ENCODE measurements at regions not wholly inside any gene's neighbourhood (a gene's known extent, or its start where the extent isn't known, plus 50 kb on each side); places are given as distances from the start of the nearest gene placed in this dataset.

GRCh38 chr3:117695321-117695720, 985.7 kb downstream of the TUSC7 start:
- no peaks in the 10 kb centered on the region for H3K9me3 ChIP-seq (ENCODE audit: control insufficient read depth in 2 of 2, insufficient read depth in 1 of 2, low read length in 1 of 2)
- no peaks in the 10 kb centered on the region for H3K4me1 ChIP-seq (ENCODE audit: control insufficient read depth in 2 of 2, insufficient read depth in 2 of 2, low read length in 2 of 2)
- H3K27ac ChIP-seq (ENCODE audit: low read depth in 1 of 2, low read length in 1 of 2), result no peak overlapping the region
- DNase-seq (ENCODE audit: low read depth in 6 of 9, low spot score in 9 of 9), result no peak
- WGBS, result 88% methylated on average over 1 of the region's 1 CpG
- H3K27me3 ChIP-seq (ENCODE audit: control insufficient read depth in 2 of 2, insufficient read depth in 1 of 2, low read length in 1 of 2), result no peaks in the 10 kb centered on the region
- no peak overlapping the region for H3K4me3 ChIP-seq (ENCODE audit: low read length in 2 of 2)
- H3K36me3 ChIP-seq (ENCODE audit: control insufficient read depth in 2 of 2, insufficient read depth in 2 of 2, low read length in 1 of 2), result no peaks in the 10 kb centered on the region

GRCh38 chr3:117695871-117696645, 986.5 kb downstream of the TUSC7 start:
- Histone ChIP-seq H3K4me1 (ENCODE audit: control insufficient read depth in 2 of 2, insufficient read depth in 2 of 2, low read length in 2 of 2) (no peaks in the 10 kb centered on the region), H3K36me3 (ENCODE audit: control insufficient read depth in 2 of 2, insufficient read depth in 2 of 2, low read length in 1 of 2) (no peaks in the 10 kb centered on the region), H3K27ac (ENCODE audit: low read depth in 1 of 2, low read length in 1 of 2) (no peak overlapping the region), H3K27me3 (ENCODE audit: control insufficient read depth in 2 of 2, insufficient read depth in 1 of 2, low read length in 1 of 2) (no peaks in the 10 kb centered on the region), H3K4me3 (ENCODE audit: low read length in 2 of 2) (no peak overlapping the region), H3K9me3 (ENCODE audit: control insufficient read depth in 2 of 2, insufficient read depth in 1 of 2, low read length in 1 of 2) (no peaks in the 10 kb centered on the region)
- DNase-seq (ENCODE audit: low read depth in 6 of 9, low spot score in 9 of 9), result no peak
- 87% methylated on average over 4 of the region's 4 CpGs for WGBS

GRCh38 chr3:117696851-117697407, 987.4 kb downstream of the TUSC7 start:
- Histone ChIP-seq H3K27ac (ENCODE audit: low read depth in 1 of 2, low read length in 1 of 2) (no peak overlapping the region), H3K9me3 (ENCODE audit: control insufficient read depth in 2 of 2, insufficient read depth in 1 of 2, low read length in 1 of 2) (no peaks in the 10 kb centered on the region), H3K4me1 (ENCODE audit: control insufficient read depth in 2 of 2, insufficient read depth in 2 of 2, low read length in 2 of 2) (no peaks in the 10 kb centered on the region), H3K36me3 (ENCODE audit: control insufficient read depth in 2 of 2, insufficient read depth in 2 of 2, low read length in 1 of 2) (no peaks in the 10 kb centered on the region), H3K4me3 (ENCODE audit: low read length in 2 of 2) (no peak overlapping the region), H3K27me3 (ENCODE audit: control insufficient read depth in 2 of 2, insufficient read depth in 1 of 2, low read length in 1 of 2) (no peaks in the 10 kb centered on the region)
- no peak for DNase-seq (ENCODE audit: low read depth in 6 of 9, low spot score in 9 of 9)
- WGBS, result 75% methylated on average over 5 of the region's 5 CpGs

- Histone ChIP-seq H3K36me3 (ENCODE audit: control insufficient read depth in 2 of 2, insufficient read depth in 2 of 2, low read length in 1 of 2) (no peaks in the 10 kb centered on the region), H3K27ac (ENCODE audit: low read depth in 1 of 2, low read length in 1 of 2) (no peak overlapping the region), H3K9me3 (ENCODE audit: control insufficient read depth in 2 of 2, insufficient read depth in 1 of 2, low read length in 1 of 2) (no peaks in the 10 kb centered on the region), H3K4me3 (ENCODE audit: low read length in 2 of 2) (no peak overlapping the region), H3K4me1 (ENCODE audit: control insufficient read depth in 2 of 2, insufficient read depth in 2 of 2, low read length in 2 of 2) (no peaks in the 10 kb centered on the region), H3K27me3 (ENCODE audit: control insufficient read depth in 2 of 2, insufficient read depth in 1 of 2, low read length in 1 of 2) (no peaks in the 10 kb centered on the region)
- 95% methylated on average over 2 of the region's 2 CpGs for WGBS
- DNase-seq (ENCODE audit: low read depth in 6 of 9, low spot score in 9 of 9), result no peak
These were observed 989.5 kb downstream of the TUSC7 start for GRCh38 chr3:117699058-117699457.

- DNase-seq (ENCODE audit: low read depth in 6 of 9, low spot score in 9 of 9), result no peak
- H3K4me1 ChIP-seq (ENCODE audit: control insufficient read depth in 2 of 2, insufficient read depth in 2 of 2, low read length in 2 of 2), result no peaks in the 10 kb centered on the region
- no peaks in the 10 kb centered on the region for H3K36me3 ChIP-seq (ENCODE audit: control insufficient read depth in 2 of 2, insufficient read depth in 2 of 2, low read length in 1 of 2)
- H3K27me3 ChIP-seq (ENCODE audit: control insufficient read depth in 2 of 2, insufficient read depth in 1 of 2, low read length in 1 of 2), result no peaks in the 10 kb centered on the region
- no peak overlapping the region for H3K4me3 ChIP-seq (ENCODE audit: low read length in 2 of 2)
- 90% methylated on average over 6 of the region's 6 CpGs for WGBS
- no peak overlapping the region for H3K27ac ChIP-seq (ENCODE audit: low read depth in 1 of 2, low read length in 1 of 2)
- H3K9me3 ChIP-seq (ENCODE audit: control insufficient read depth in 2 of 2, insufficient read depth in 1 of 2, low read length in 1 of 2), result no peaks in the 10 kb centered on the region
These were observed 991.2 kb downstream of the TUSC7 start for GRCh38 chr3:117700573-117701360.

GRCh38 chr3:117705011-117705410, 995.4 kb downstream of the TUSC7 start:
- Histone ChIP-seq H3K36me3 (ENCODE audit: control insufficient read depth in 2 of 2, insufficient read depth in 2 of 2, low read length in 1 of 2) (no peaks in the 10 kb centered on the region), H3K4me3 (ENCODE audit: low read length in 2 of 2) (no peak overlapping the region), H3K4me1 (ENCODE audit: control insufficient read depth in 2 of 2, insufficient read depth in 2 of 2, low read length in 2 of 2) (no peaks in the 10 kb centered on the region), H3K9me3 (ENCODE audit: control insufficient read depth in 2 of 2, insufficient read depth in 1 of 2, low read length in 1 of 2) (no peaks in the 10 kb centered on the region), H3K27ac (ENCODE audit: low read depth in 1 of 2, low read length in 1 of 2) (no peak overlapping the region), H3K27me3 (ENCODE audit: control insufficient read depth in 2 of 2, insufficient read depth in 1 of 2, low read length in 1 of 2) (no peaks in the 10 kb centered on the region)
- 89% methylated on average over 3 of the region's 3 CpGs for WGBS
- no peak for DNase-seq (ENCODE audit: low read depth in 6 of 9, low spot score in 9 of 9)

- Histone ChIP-seq H3K9me3 (ENCODE audit: control insufficient read depth in 2 of 2, insufficient read depth in 1 of 2, low read length in 1 of 2) (no peaks in the 10 kb centered on the region), H3K4me1 (ENCODE audit: control insufficient read depth in 2 of 2, insufficient read depth in 2 of 2, low read length in 2 of 2) (no peaks in the 10 kb centered on the region), H3K27me3 (ENCODE audit: control insufficient read depth in 2 of 2, insufficient read depth in 1 of 2, low read length in 1 of 2) (no peaks in the 10 kb centered on the region), H3K4me3 (ENCODE audit: low read length in 2 of 2) (no peak overlapping the region), H3K36me3 (ENCODE audit: control insufficient read depth in 2 of 2, insufficient read depth in 2 of 2, low read length in 1 of 2) (no peaks in the 10 kb centered on the region), H3K27ac (ENCODE audit: low read depth in 1 of 2, low read length in 1 of 2) (no peak overlapping the region)
- WGBS, result 75% methylated on average over 1 of the region's 1 CpG
- no peak for DNase-seq (ENCODE audit: low read depth in 6 of 9, low spot score in 9 of 9)
These were observed 996.5 kb downstream of the TUSC7 start for GRCh38 chr3:117706037-117706436.

GRCh38 chr3:117706756-117707155, 997.2 kb downstream of the TUSC7 start:
- H3K27ac ChIP-seq (ENCODE audit: low read depth in 1 of 2, low read length in 1 of 2), result no peak overlapping the region
- H3K27me3 ChIP-seq (ENCODE audit: control insufficient read depth in 2 of 2, insufficient read depth in 1 of 2, low read length in 1 of 2), result no peaks in the 10 kb centered on the region
- H3K4me3 ChIP-seq (ENCODE audit: low read length in 2 of 2), result no peak overlapping the region
- no peaks in the 10 kb centered on the region for H3K9me3 ChIP-seq (ENCODE audit: control insufficient read depth in 2 of 2, insufficient read depth in 1 of 2, low read length in 1 of 2)
- WGBS, result 80% methylated on average over 2 of the region's 2 CpGs
- DNase-seq (ENCODE audit: low read depth in 6 of 9, low spot score in 9 of 9), result no peak
- H3K4me1 ChIP-seq (ENCODE audit: control insufficient read depth in 2 of 2, insufficient read depth in 2 of 2, low read length in 2 of 2), result no peaks in the 10 kb centered on the region
- no peaks in the 10 kb centered on the region for H3K36me3 ChIP-seq (ENCODE audit: control insufficient read depth in 2 of 2, insufficient read depth in 2 of 2, low read length in 1 of 2)

GRCh38 chr3:117708601-117709000, 999.0 kb downstream of the TUSC7 start:
- Histone ChIP-seq H3K9me3 (ENCODE audit: control insufficient read depth in 2 of 2, insufficient read depth in 1 of 2, low read length in 1 of 2) (no peaks in the 10 kb centered on the region), H3K27ac (ENCODE audit: low read depth in 1 of 2, low read length in 1 of 2) (no peak overlapping the region), H3K36me3 (ENCODE audit: control insufficient read depth in 2 of 2, insufficient read depth in 2 of 2, low read length in 1 of 2) (no peaks in the 10 kb centered on the region), H3K4me1 (ENCODE audit: control insufficient read depth in 2 of 2, insufficient read depth in 2 of 2, low read length in 2 of 2) (no peaks in the 10 kb centered on the region), H3K27me3 (ENCODE audit: control insufficient read depth in 2 of 2, insufficient read depth in 1 of 2, low read length in 1 of 2) (no peaks in the 10 kb centered on the region), H3K4me3 (ENCODE audit: low read length in 2 of 2) (no peak overlapping the region)
- DNase-seq (ENCODE audit: low read depth in 6 of 9, low spot score in 9 of 9), result no peak
- WGBS, result 98% methylated on average over 3 of the region's 3 CpGs
